ENCODE measurements at regions not wholly inside any gene's neighbourhood (a gene's known extent, or its start where the extent isn't known, plus 50 kb on each side); places are given as distances from the start of the nearest gene placed in this dataset.

GRCh38 chr7:34357068-34357467 lies 300.9 kb upstream of the NPSR1 start:
- no peak overlapping the region for H2BK12ac ChIP-seq (ENCODE audit: low read depth, low read length)
- no peak for DNase-seq (ENCODE audit: low read depth in 1 of 2, low spot score in 2 of 2)
- WGBS, 2 experiments (ENCODE audit: extremely low coverage in 1 of 2, insufficient coverage in 1 of 2, insufficient read length in 1 of 2, insufficient replicate concordance in 2 of 2, low coverage in 1 of 2, low lambda C conversion rate in 2 of 2, missing lambda C conversion rate in 1 of 2): 9% methylated on average over 2 of the region's 2 CpGs; no CpG with 5 or more reads in 1 of the 2 experiments
- H2BK20ac ChIP-seq (ENCODE audit: low read length): no peak overlapping the region
- H3K4ac ChIP-seq (replicated peaks; ENCODE audit: insufficient read length, low read depth, low read length): no peak overlapping the region
- H2AK5ac ChIP-seq (ENCODE audit: low read depth, low read length): no peak overlapping the region
- no peak overlapping the region for H3K9ac ChIP-seq (replicated peaks in 1 of 4; ENCODE audit: extremely low read depth in 1 of 4, low read depth in 3 of 4, low read length in 3 of 4)
- no peak overlapping the region for H2AFZ ChIP-seq (ENCODE audit: low read length)
- H4K8ac ChIP-seq (ENCODE audit: extremely low read depth, insufficient read depth, low read length): no peak overlapping the region
- no peak overlapping the region for H3K14ac ChIP-seq (ENCODE audit: insufficient read length)
- H3K9me3 ChIP-seq (ENCODE audit: insufficient read depth in 2 of 2, low read depth in 1 of 2, low read length in 1 of 2): no peaks in the 10 kb centered on the region
- peaks cover 0 to 2% of the 10 kb centered on the region in 2 experiments for H4K20me1 ChIP-seq (replicated peaks in 1 of 2; ENCODE audit: control insufficient read depth in 1 of 2, insufficient read depth in 2 of 2, low read length in 2 of 2)
- no peak overlapping the region for H3K56ac ChIP-seq (replicated peaks; ENCODE audit: insufficient read length, low read depth, low read length)
- peaks cover 0 to 3% (median 0%) of the 10 kb centered on the region in 4 experiments; a peak in 2 of 7 replicates for H3K4me1 ChIP-seq (replicated peaks in 1 of 4; ENCODE audit: control insufficient read depth in 3 of 4, insufficient read depth in 4 of 4, low read length in 3 of 4)
- H3K79me1 ChIP-seq (ENCODE audit: low read depth, low read length): no peaks in the 10 kb centered on the region
- H2BK15ac ChIP-seq (ENCODE audit: low read length): no peak overlapping the region
- no peak overlapping the region for H3K18ac ChIP-seq (ENCODE audit: extremely low read depth, low read length)
- CTCF ChIA-PET (ENCODE audit: partially characterized antibody): interaction anchor here (0.8 to 2.0 kb wide), 4 partner anchors 9 to 286 kb away, joined by 3 to 8 read pairs (median 4); no protein-coding TSS in a partner anchor
- no peaks in the 10 kb centered on the region for H3K23me2 ChIP-seq (ENCODE audit: low read depth, low read length)
- no peak overlapping the region for H2BK5ac ChIP-seq (ENCODE audit: low read depth, low read length)
- no peak overlapping the region for H3K27ac ChIP-seq (ENCODE audit: low read depth, low read length)
- H4K91ac ChIP-seq (replicated peaks; ENCODE audit: insufficient read length, low read length): no peak overlapping the region
- FAIRE-seq: no peak
- H4K5ac ChIP-seq (ENCODE audit: insufficient read length, low read depth, low read length): no peak overlapping the region
- H3K23ac ChIP-seq (ENCODE audit: insufficient read length): no peak overlapping the region
- POLR2A ChIA-PET (ENCODE audit: partially characterized antibody): no interaction called here
- H3K4me3 ChIP-seq (ENCODE audit: extremely low read depth in 1 of 4, insufficient read depth in 2 of 4, low read depth in 3 of 4, low read length in 4 of 4): no peak overlapping the region
- H3K27me3 ChIP-seq (replicated peaks in 1 of 4; ENCODE audit: control insufficient read depth in 3 of 4, extremely low read depth in 1 of 4, insufficient read depth in 3 of 4, low read length in 3 of 4): peaks cover 14 to 44% (median 36%) of the 10 kb centered on the region in 4 experiments
- no peak overlapping the region for H2BK120ac ChIP-seq (replicated peaks; ENCODE audit: low read depth, low read length)
- H3K36me3 ChIP-seq (ENCODE audit: control insufficient read depth in 2 of 4, insufficient read depth in 4 of 4, low read length in 3 of 4): no peaks in the 10 kb centered on the region
- H3K4me2 ChIP-seq (ENCODE audit: insufficient read depth in 1 of 2, low read depth in 2 of 2, low read length in 2 of 2): peak overlapping the region in 1 of 2 experiments; percentile 36; a peak in 2 of 4 replicates
- H3K79me2 ChIP-seq (ENCODE audit: control insufficient read depth in 1 of 2, insufficient read depth in 2 of 2, low read length in 2 of 2): no peaks in the 10 kb centered on the region
- TF ChIP-seq SIX5 (IDR thresholded peaks at IDR 0.05; ENCODE audit: low read depth, low read length) (no peak), RAD21 (IDR thresholded peaks at IDR 0.05 in 1 of 2, conservative IDR thresholded peaks at IDR 0.05 in 1 of 2; ENCODE audit: low read depth in 2 of 2, low read length in 2 of 2) (no peak), CBX8 (IDR thresholded peaks at IDR 0.05; ENCODE audit: borderline replicate concordance, low read depth, low read length) (no peak), ATF2 (IDR thresholded peaks at IDR 0.05; ENCODE audit: low read length) (no peak), PHF8 (conservative IDR thresholded peaks at IDR 0.05; ENCODE audit: low read depth, low read length) (no peak), SP4 (IDR thresholded peaks at IDR 0.05; ENCODE audit: low read length) (no peak), TBP (IDR thresholded peaks at IDR 0.05; ENCODE audit: low read depth, low read length) (no peak), TAF7 (optimal IDR thresholded peaks at IDR 0.05; ENCODE audit: borderline replicate concordance, low read depth, low read length) (no peak), RFX5 (IDR thresholded peaks at IDR 0.05; ENCODE audit: borderline replicate concordance, low read depth, low read length) (no peak), CEBPB (IDR thresholded peaks at IDR 0.05; ENCODE audit: low read depth, low read length) (no peak), SP1 (IDR thresholded peaks at IDR 0.05; ENCODE audit: low read depth, low read length) (no peak)
- TF ChIP-seq, protein P1, sequence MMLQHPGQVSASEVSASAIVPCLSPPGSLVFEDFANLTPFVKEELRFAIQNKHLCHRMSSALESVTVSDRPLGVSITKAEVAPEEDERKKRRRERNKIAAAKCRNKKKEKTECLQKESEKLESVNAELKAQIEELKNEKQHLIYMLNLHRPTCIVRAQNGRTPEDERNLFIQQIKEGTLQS (IDR thresholded peaks at IDR 0.05; ENCODE audit: insufficient read depth, low read depth, low read length): no peak

Measured in H1 (cell line).